Muscle of leg (tissue), 3 donors: ENCODE measurements at regions not wholly inside any gene's neighbourhood (a gene's known extent, or its start where the extent isn't known, plus 50 kb on each side); places are given as distances from the start of the nearest gene placed in this dataset.

Experiments used
- DNase-seq: peaks from one replicate; pipeline ENCODE4 v3.0.0; 2013
- H3K27ac ChIP-seq: one replicate; pipeline ENCODE4 v1.5.1; 2013; ENCODE audit warnings: mild to moderate bottlenecking, low read length, control low read depth
- H3K27me3 ChIP-seq: one replicate; pipeline ENCODE4 v1.6.1; 2013; ENCODE audit warnings: low read length; ENCODE audit not compliant: control insufficient read depth, insufficient read depth
- H3K36me3 ChIP-seq: one replicate; pipeline ENCODE4 v1.6.1; 2013; ENCODE audit warnings: low read length; ENCODE audit not compliant: control insufficient read depth, insufficient read depth
- H3K4me1 ChIP-seq: one replicate; pipeline ENCODE4 v1.6.1; 2013; ENCODE audit warnings: low read length; ENCODE audit not compliant: control insufficient read depth, insufficient read depth
- H3K4me3 ChIP-seq: one replicate; pipeline ENCODE4 v1.5.1; 2013; ENCODE audit warnings: low read length, control low read depth
- H3K9me3 ChIP-seq: replicated peaks from 2 replicates; pipeline ENCODE4 v1.6.1; 2013; ENCODE audit warnings: low read depth, low read length; ENCODE audit not compliant: control insufficient read depth
- WGBS: methylation state at CpG from one replicate; pipeline ENCODE4 v1.1.5; 2013; ENCODE audit warnings: missing lambda C conversion rate; ENCODE audit not compliant: insufficient coverage; 5-methylcytosine and 5-hydroxymethylcytosine counted together

GRCh38 chr9:29861803-29862202 is 2288.5 kb upstream of the C9orf72 start:
- Histone ChIP-seq H3K36me3 (no peaks in the 10 kb centered on the region), H3K4me1 (no peaks in the 10 kb centered on the region), H3K27ac (no peak overlapping the region), H3K4me3 (no peak overlapping the region), H3K27me3 (no peaks in the 10 kb centered on the region), H3K9me3 (no peaks in the 10 kb centered on the region)
- WGBS: no CpG with 5 or more reads among the region's 2 CpGs
- no peak for DNase-seq

GRCh38 chr9:29865764-29866313 is 2292.6 kb upstream of the C9orf72 start:
- Histone ChIP-seq H3K27ac (no peak overlapping the region), H3K9me3 (no peaks in the 10 kb centered on the region), H3K36me3 (no peaks in the 10 kb centered on the region), H3K4me3 (no peak overlapping the region), H3K27me3 (no peaks in the 10 kb centered on the region), H3K4me1 (no peaks in the 10 kb centered on the region)
- no CpG with 5 or more reads among the region's 3 CpGs for WGBS
- no peak for DNase-seq

- no peak overlapping the region for H3K4me3 ChIP-seq
- no peaks in the 10 kb centered on the region for H3K27me3 ChIP-seq
- no peak overlapping the region for H3K27ac ChIP-seq
- no CpG with 5 or more reads among the region's 4 CpGs for WGBS
- no peaks in the 10 kb centered on the region for H3K4me1 ChIP-seq
- DNase-seq: no peak
- no peaks in the 10 kb centered on the region for H3K9me3 ChIP-seq
- H3K36me3 ChIP-seq: no peaks in the 10 kb centered on the region
These were observed 2293.3 kb upstream of the C9orf72 start for GRCh38 chr9:29866556-29866955.

- Histone ChIP-seq H3K27me3 (no peaks in the 10 kb centered on the region), H3K36me3 (no peaks in the 10 kb centered on the region), H3K27ac (no peak overlapping the region), H3K9me3 (no peaks in the 10 kb centered on the region), H3K4me3 (no peak overlapping the region), H3K4me1 (no peaks in the 10 kb centered on the region)
- no peak for DNase-seq
These were observed 2300.3 kb upstream of the C9orf72 start for GRCh38 chr9:29873579-29873978.

- H3K4me1 ChIP-seq: no peaks in the 10 kb centered on the region
- H3K4me3 ChIP-seq: no peak overlapping the region
- no peak overlapping the region for H3K27ac ChIP-seq
- no peaks in the 10 kb centered on the region for H3K36me3 ChIP-seq
- no CpG with 5 or more reads among the region's 2 CpGs for WGBS
- H3K9me3 ChIP-seq: no peaks in the 10 kb centered on the region
- no peaks in the 10 kb centered on the region for H3K27me3 ChIP-seq
- DNase-seq: no peak
These were observed 2302.3 kb upstream of the C9orf72 start for GRCh38 chr9:29875547-29875946.

- no peaks in the 10 kb centered on the region for H3K4me1 ChIP-seq
- no peaks in the 10 kb centered on the region for H3K9me3 ChIP-seq
- no peaks in the 10 kb centered on the region for H3K36me3 ChIP-seq
- DNase-seq: no peak
- no peaks in the 10 kb centered on the region for H3K27me3 ChIP-seq
- WGBS: no CpG with 5 or more reads among the region's 2 CpGs
- H3K4me3 ChIP-seq: no peak overlapping the region
- no peak overlapping the region for H3K27ac ChIP-seq
These were observed 2309.5 kb upstream of the C9orf72 start for GRCh38 chr9:29882767-29883166.

- Histone ChIP-seq H3K36me3 (no peaks in the 10 kb centered on the region), H3K4me1 (no peaks in the 10 kb centered on the region), H3K27ac (no peak overlapping the region), H3K4me3 (no peak overlapping the region), H3K27me3 (no peaks in the 10 kb centered on the region), H3K9me3 (no peaks in the 10 kb centered on the region)
- DNase-seq: no peak
These were observed 2332.8 kb upstream of the C9orf72 start for GRCh38 chr9:29906065-29906464.

DNA sequence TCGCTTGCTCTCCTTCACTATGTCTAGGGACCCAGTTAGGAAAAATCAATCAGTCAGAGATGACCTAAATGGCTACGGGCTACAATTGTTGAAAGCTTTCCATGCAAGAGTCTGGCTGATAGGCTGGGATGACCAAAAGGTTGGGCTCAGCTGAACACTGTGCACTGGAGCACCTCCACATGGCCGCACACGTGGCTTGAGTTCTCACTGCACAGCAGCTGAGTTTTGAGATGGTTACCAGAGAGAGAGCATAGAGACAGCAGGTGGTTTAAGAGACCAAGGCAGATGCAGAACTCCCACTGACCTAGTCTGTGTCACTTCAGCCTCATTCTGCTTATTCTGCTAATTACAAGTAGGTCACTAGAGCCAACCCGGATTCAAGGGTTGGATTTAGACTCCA is 2354.8 kb upstream of the C9orf72 start:
- WGBS: 83% methylated on average over 4 of the region's 5 CpGs

DNA sequence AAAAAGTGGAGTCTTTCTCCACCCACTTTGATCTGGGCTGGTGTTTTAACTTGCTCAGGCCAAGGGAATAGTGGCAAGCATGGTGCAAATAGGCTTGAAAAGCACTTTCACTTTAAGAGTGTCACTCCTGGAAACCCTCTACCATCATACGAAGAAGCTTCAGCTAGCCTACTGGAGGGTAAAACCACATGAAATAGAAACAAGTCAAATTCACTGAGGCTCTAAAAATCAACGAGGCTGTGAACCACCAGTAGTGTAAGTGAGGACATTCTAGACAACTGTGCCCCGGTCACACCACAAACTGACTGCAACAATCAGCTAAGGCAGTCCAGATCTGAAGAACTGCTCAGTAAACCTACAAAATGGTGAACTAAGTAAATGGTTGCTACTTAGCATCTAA is 2366.3 kb upstream of the C9orf72 start:
- no peaks in the 10 kb centered on the region for H3K36me3 ChIP-seq
- 100% methylated on average over 1 of the region's 3 CpGs for WGBS
- no peak for DNase-seq
- no peak overlapping the region for H3K27ac ChIP-seq
- peaks cover 6% of the 10 kb centered on the region for H3K9me3 ChIP-seq
- no peak overlapping the region for H3K4me3 ChIP-seq
- H3K4me1 ChIP-seq: no peaks in the 10 kb centered on the region
- no peaks in the 10 kb centered on the region for H3K27me3 ChIP-seq

More for the DNA sequence above, 2354.8 kb upstream of the C9orf72 start:
- H3K36me3 ChIP-seq: no peaks in the 10 kb centered on the region
- H3K27me3 ChIP-seq: no peaks in the 10 kb centered on the region
- DNase-seq: no peak
- H3K4me3 ChIP-seq: no peak overlapping the region
- no peak overlapping the region for H3K27ac ChIP-seq
- no peaks in the 10 kb centered on the region for H3K4me1 ChIP-seq
- H3K9me3 ChIP-seq: peaks cover 2% of the 10 kb centered on the region

DNA sequence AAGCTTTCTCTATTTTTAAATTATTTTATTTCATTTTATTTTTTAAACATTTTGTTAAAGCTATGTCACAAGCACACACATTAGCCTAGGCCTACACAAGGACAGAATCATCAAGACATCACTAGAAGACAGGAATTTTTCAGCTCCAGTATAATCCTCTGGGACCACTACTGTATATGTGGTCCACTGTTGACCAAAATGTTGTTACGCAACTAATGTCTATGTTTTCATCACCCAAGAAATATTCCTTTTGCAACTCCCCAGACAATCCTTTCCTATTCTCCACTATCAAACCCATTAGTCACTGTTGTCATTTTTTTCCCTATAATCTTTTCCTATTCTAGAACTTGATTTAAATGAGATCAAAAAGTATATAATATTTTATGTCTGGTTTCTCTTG is 2371.7 kb upstream of the C9orf72 start:
- Histone ChIP-seq H3K27me3 (no peaks in the 10 kb centered on the region), H3K4me1 (no peaks in the 10 kb centered on the region), H3K9me3 (no peaks in the 10 kb centered on the region), H3K4me3 (no peak overlapping the region), H3K27ac (no peak overlapping the region), H3K36me3 (no peaks in the 10 kb centered on the region)
- no peak for DNase-seq
- 83% methylated on average over 1 of the region's 1 CpG for WGBS

GRCh38 chr9:29958469-29958868 is 2385.2 kb upstream of the C9orf72 start:
- Histone ChIP-seq H3K4me3 (no peak overlapping the region), H3K27me3 (no peaks in the 10 kb centered on the region), H3K36me3 (no peaks in the 10 kb centered on the region), H3K4me1 (no peaks in the 10 kb centered on the region), H3K27ac (no peak overlapping the region), H3K9me3 (no peaks in the 10 kb centered on the region)
- DNase-seq: no peak
- no CpG with 5 or more reads among the region's 2 CpGs for WGBS
